ENCODE measurements at regions not wholly inside any gene's neighbourhood (a gene's known extent, or its start where the extent isn't known, plus 50 kb on each side); places are given as distances from the start of the nearest gene placed in this dataset.

DNA sequence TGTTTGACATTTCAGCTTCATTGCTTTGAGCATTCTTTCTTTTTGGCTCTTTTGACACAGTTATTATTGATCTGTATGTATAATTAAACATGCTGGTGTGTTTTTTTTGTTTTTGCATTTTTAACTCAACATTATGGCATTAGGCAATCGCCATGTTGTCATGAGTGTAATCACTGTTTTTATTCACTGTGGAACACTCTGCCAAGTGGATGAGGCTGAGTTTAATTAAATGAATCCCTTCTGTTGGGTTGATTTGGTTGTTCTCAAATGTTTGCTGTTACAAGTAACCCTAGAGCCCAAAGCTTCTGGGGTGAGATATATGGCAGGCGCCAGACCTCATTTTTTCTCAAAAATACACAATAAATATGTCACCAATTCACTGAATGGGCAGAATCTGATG lies 428.1 kb downstream of the MATN1 start:
- 89 to 93% methylated on average over 2 of the region's 2 CpGs for WGBS, 2 donors
- intact Hi-C loops (cut with DNase I), result no loop called here

DNA sequence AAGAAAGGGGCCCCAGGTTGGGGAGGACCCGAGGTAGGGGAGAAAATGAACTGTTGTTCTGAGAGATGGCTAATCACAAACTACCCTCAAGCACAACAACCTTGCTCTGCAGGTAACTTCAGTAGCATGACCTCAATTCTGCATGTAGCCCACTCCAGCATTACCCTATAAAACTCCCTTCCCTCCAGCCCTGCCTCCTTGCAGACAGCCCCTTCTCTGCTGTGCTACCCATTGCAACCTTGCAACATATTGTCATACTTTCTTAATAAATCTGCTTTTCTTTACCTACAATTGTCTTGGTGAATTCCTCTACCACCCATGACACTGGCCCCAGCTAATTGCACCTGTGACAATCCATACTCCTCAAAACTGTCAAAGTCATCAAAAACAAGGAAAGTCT lies 428.9 kb downstream of the MATN1 start:
- Histone ChIP-seq H3K27me3 (no peaks in the 10 kb centered on the region), H3K9me3 (no peaks in the 10 kb centered on the region), H3K27ac (no peak overlapping the region), H3K4me1 (no peaks in the 10 kb centered on the region), H3K4me3 (replicated peaks in 1 of 3) (no peak overlapping the region), H3K36me3 (no peaks in the 10 kb centered on the region)
- no peak for TF ChIP-seq POLR2A (IDR thresholded peaks at IDR 0.05)
- TF ChIP-seq, protein P1, sequence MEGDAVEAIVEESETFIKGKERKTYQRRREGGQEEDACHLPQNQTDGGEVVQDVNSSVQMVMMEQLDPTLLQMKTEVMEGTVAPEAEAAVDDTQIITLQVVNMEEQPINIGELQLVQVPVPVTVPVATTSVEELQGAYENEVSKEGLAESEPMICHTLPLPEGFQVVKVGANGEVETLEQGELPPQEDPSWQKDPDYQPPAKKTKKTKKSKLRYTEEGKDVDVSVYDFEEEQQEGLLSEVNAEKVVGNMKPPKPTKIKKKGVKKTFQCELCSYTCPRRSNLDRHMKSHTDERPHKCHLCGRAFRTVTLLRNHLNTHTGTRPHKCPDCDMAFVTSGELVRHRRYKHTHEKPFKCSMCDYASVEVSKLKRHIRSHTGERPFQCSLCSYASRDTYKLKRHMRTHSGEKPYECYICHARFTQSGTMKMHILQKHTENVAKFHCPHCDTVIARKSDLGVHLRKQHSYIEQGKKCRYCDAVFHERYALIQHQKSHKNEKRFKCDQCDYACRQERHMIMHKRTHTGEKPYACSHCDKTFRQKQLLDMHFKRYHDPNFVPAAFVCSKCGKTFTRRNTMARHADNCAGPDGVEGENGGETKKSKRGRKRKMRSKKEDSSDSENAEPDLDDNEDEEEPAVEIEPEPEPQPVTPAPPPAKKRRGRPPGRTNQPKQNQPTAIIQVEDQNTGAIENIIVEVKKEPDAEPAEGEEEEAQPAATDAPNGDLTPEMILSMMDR (IDR thresholded peaks at IDR 0.05), result no peak
- no peak for DNase-seq
- WGBS, 2 donors, result 71 to 83% methylated on average over 1 of the region's 1 CpG
- intact Hi-C loops (cut with DNase I), result no loop called here

More for the DNA sequence above, 428.1 kb downstream of the MATN1 start:
- no peaks in the 10 kb centered on the region for H3K27me3 ChIP-seq
- H3K9me3 ChIP-seq, result no peaks in the 10 kb centered on the region
- H3K36me3 ChIP-seq, result no peaks in the 10 kb centered on the region
- no peak overlapping the region for H3K4me3 ChIP-seq (replicated peaks in 1 of 3)
- DNase-seq, result no peak
- no peaks in the 10 kb centered on the region for H3K4me1 ChIP-seq
- TF ChIP-seq POLR2A (IDR thresholded peaks at IDR 0.05), result no peak
- H3K27ac ChIP-seq, result no peak overlapping the region

DNA sequence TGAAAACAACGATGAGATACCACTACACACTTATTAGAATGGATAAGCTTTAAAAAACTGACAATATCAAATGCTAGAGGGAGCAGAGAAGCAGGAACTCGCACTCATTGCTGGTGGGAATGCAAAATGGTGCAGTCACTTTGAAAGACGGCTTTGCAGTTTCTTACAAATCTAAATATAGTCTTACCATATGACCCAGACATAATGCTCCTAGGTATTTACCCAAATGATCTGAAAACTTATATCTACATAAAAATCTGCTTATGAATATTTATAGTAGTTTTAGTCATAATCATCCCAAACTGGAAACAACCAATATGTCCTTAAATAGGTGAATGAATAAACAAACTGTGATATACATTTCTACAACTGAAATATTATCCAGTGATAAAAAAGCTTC lies 430.9 kb downstream of the MATN1 start:
- Histone ChIP-seq H3K36me3 (no peaks in the 10 kb centered on the region), H3K9me3 (no peaks in the 10 kb centered on the region), H3K4me1 (no peaks in the 10 kb centered on the region), H3K4me3 (replicated peaks in 1 of 3) (no peak overlapping the region), H3K27ac (no peak overlapping the region), H3K27me3 (no peaks in the 10 kb centered on the region)
- no peak for TF ChIP-seq POLR2A (IDR thresholded peaks at IDR 0.05)
- TF ChIP-seq, protein P1 (IDR thresholded peaks at IDR 0.05), result no peak
- WGBS, 2 donors, result 75 to 79% methylated on average over 3 of the region's 3 CpGs
- no peak for DNase-seq
- intact Hi-C loops (cut with DNase I), result no loop called here

DNA sequence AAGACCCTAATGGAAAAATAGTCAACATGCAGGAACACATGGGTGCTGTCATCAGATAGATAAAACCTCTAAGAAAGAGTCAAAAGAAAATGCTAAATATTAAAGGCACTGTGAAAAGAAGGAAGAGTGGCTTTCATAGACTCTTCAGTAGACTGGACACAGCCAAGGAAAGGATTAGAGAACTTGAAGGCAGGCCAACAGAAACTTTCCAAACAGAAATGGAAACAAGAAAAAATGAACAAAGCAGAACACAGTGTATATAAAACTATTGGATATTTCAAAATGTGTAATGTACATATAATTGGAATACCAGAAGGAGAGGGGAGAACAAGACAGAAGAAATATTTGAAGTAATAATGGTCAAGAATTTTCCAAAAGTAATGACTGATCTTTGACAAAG lies 431.9 kb downstream of the MATN1 start:
- TF ChIP-seq POLR2A (IDR thresholded peaks at IDR 0.05), result no peak
- TF ChIP-seq, protein P1 (IDR thresholded peaks at IDR 0.05), result no peak

DNA sequence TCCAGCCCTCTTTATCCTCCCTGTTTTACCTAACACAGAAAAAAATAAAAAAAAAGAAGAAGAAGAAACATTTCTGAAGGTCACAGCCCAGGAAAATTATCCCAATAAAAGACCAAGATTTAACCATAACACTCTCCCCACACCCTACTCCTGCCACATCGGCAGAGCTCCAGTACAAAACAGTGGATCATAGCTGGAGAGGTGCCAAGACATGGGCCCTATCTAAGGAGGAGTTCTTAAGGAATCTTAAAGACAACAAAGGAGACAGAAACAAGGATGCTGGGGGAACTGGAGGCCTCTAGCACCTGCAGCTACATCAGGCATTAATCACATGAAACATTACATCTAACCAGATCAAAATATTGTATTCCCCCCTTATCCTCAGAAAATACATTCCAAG lies 432.8 kb downstream of the MATN1 start:
- intact Hi-C loops (cut with DNase I), result no loop called here
- no peaks in the 10 kb centered on the region for H3K4me1 ChIP-seq
- H3K36me3 ChIP-seq, result no peaks in the 10 kb centered on the region
- WGBS, 2 donors, result 6 to 16% methylated on average over 1 of the region's 1 CpG
- H3K9me3 ChIP-seq, result no peaks in the 10 kb centered on the region
- no peak overlapping the region for H3K27ac ChIP-seq
- no peak overlapping the region for H3K4me3 ChIP-seq (replicated peaks in 1 of 3)
- no peak for DNase-seq
- no peaks in the 10 kb centered on the region for H3K27me3 ChIP-seq
- no peak for TF ChIP-seq POLR2A (IDR thresholded peaks at IDR 0.05)
- TF ChIP-seq, protein P1 (IDR thresholded peaks at IDR 0.05), result no peak

More for the DNA sequence above, 431.9 kb downstream of the MATN1 start:
- Histone ChIP-seq H3K4me3 (replicated peaks in 1 of 3) (no peak overlapping the region), H3K27ac (no peak overlapping the region), H3K27me3 (no peaks in the 10 kb centered on the region), H3K36me3 (no peaks in the 10 kb centered on the region), H3K9me3 (no peaks in the 10 kb centered on the region), H3K4me1 (no peaks in the 10 kb centered on the region)
- DNase-seq, result no peak
- intact Hi-C loops (cut with DNase I), result no loop called here

DNA sequence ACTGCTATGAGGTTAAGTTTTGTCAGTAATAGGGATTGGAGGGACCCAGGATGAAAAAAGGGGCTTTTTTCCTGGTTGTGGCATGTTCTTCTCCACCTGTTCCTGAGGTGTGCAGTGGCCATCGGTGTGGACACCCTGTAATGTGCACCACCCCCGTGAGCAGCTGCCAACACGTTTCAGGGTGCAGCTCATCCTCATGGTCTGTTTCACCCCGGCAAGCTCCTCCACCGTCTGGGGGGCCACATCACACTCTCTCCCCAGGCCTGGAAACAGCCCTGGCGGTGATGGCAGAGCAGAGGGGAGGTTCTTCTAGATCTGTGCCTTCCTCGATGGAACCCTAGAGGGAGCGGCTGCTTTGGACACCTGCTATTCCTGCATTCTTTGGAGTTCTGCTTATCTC lies 435.4 kb downstream of the MATN1 start:
- Histone ChIP-seq H3K36me3 (no peaks in the 10 kb centered on the region), H3K4me3 (replicated peaks in 1 of 3) (no peak overlapping the region), H3K9me3 (no peaks in the 10 kb centered on the region), H3K4me1 (no peaks in the 10 kb centered on the region), H3K27ac (no peak overlapping the region), H3K27me3 (no peaks in the 10 kb centered on the region)
- DNase-seq, result no peak
- no peak for TF ChIP-seq POLR2A (IDR thresholded peaks at IDR 0.05)
- TF ChIP-seq, protein P1 (IDR thresholded peaks at IDR 0.05), result no peak
- intact Hi-C loops (cut with DNase I), result no loop called here
- 85 to 88% methylated on average over 8 of the region's 8 CpGs for WGBS, 2 donors

All from thyroid gland (tissue), 4 donors.